ENCODE measurements at regions not wholly inside any gene's neighbourhood (a gene's known extent, or its start where the extent isn't known, plus 50 kb on each side); places are given as distances from the start of the nearest gene placed in this dataset.

GRCh38 chr14:87430214-87430613 is 562.8 kb downstream of the GALC start:
- TF ChIP-seq CHD1 (IDR thresholded peaks at IDR 0.05; ENCODE audit: low read depth, low read length) (no peak), CTCF (conservative IDR thresholded peaks at IDR 0.05; ENCODE audit: low read depth, low read length) (no peak), RCOR1 (IDR thresholded peaks at IDR 0.05; ENCODE audit: insufficient replicate concordance, low read length) (no peak), MXI1 (IDR thresholded peaks at IDR 0.05; ENCODE audit: borderline replicate concordance, low read depth, low read length) (no peak), MAFK (IDR thresholded peaks at IDR 0.05; ENCODE audit: low read depth, low read length) (no peak), CEBPB (IDR thresholded peaks at IDR 0.05; ENCODE audit: low read depth, low read length) (no peak), BHLHE40 (IDR thresholded peaks at IDR 0.05; ENCODE audit: low read depth, low read length) (no peak), POLR2A (IDR thresholded peaks at IDR 0.05; ENCODE audit: low read depth, low read length) (no peak), ELK1 (IDR thresholded peaks at IDR 0.05; ENCODE audit: borderline replicate concordance, low read depth, low read length) (no peak), USF2 (IDR thresholded peaks at IDR 0.05; ENCODE audit: low read depth, low read length) (no peak), SMC3 (IDR thresholded peaks at IDR 0.05; ENCODE audit: low read depth, low read length) (no peak), RAD21 (IDR thresholded peaks at IDR 0.05; ENCODE audit: low read length) (no peak), RFX5 (IDR thresholded peaks at IDR 0.05; ENCODE audit: low read depth, low read length) (no peak), MAZ (IDR thresholded peaks at IDR 0.05; ENCODE audit: borderline replicate concordance, low read depth, low read length) (no peak)

Data from IMR-90 (cell line).